ENCODE measurements at regions not wholly inside any gene's neighbourhood (a gene's known extent, or its start where the extent isn't known, plus 50 kb on each side); places are given as distances from the start of the nearest gene placed in this dataset.

DNA sequence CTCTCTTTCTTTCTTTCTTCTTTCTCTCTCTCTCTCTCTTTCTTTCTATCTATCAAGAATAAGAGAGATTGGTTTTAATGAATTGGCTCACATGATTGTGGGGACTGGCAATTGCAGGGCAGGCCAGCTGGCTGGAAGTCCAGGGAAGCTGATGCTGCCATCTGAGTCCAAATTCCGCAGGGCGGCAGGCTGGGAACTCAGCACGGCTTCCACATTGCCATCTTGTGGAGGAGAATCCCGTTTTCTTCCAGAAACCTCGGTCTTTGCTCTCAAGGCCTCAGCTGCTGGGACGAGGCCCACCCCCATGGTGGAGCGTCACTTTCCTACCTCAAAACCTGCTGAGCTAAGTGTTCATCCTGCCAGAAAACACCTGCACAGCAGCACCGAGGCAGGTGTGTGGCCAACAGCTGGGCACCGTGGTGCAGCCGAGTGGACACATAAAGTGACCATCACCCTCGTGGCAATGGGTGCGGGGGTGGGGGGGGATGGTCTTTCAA lies 58.8 kb upstream of the SLCO4A1 start:
- no peak for DNase-seq

DNA sequence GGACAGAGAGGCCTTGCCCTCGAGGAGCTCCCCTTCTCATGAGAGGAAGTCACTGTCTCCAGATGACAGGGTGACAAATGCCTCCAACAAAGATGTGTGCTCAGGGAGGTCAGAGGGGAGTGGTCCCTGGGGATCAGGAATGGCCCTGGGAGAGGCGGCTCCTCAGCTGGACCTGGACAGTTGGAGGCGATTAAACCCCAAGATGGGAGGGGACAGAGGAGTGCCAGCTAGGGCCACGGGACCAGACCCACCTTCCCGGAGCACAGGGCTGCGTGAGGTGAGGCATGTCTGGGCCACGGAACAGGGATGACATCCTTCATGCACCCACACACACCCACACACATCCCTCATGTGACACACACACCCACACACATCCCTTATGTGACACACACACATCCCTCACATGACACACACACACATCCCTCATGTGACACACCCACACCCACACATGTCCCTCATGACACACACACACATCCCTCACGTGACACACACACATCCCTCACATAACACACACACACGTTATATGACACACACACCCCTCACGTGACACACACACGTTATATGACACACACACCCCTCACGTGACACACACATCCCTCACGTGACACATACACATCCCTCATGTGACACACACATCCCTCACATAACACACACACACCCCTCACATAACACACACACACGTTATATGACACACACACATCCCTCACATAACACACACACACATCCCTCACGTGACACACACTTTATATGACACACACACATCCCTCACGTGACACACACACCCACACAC lies 57.4 kb upstream of the SLCO4A1 start:
- DNase-seq, result no peak

DNA sequence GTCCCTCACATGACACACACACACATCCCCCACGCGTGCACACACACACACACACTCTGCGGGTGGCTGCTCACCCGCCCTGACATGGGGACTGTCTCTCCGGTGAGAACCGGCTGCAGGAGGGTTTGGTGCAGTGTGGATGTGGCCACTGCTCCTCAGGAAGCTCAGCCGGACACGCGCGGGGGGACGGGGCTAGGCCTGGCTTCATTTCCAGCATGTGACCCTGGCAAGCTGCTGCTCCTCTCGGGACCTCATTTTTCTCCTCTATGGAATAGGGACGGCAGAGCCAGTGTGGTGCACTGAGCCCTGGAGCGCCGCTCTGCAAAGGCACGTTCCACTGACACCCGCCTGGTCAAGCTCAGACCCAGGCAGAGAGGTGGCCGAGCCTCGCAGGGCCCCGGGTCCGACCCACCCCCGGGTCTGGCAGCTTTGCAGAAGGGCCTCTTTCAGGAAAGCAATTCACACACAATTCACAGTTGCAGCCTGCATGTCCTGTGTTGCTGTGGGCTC lies 56.8 kb upstream of the SLCO4A1 start:
- DNase-seq, result no peak

DNA sequence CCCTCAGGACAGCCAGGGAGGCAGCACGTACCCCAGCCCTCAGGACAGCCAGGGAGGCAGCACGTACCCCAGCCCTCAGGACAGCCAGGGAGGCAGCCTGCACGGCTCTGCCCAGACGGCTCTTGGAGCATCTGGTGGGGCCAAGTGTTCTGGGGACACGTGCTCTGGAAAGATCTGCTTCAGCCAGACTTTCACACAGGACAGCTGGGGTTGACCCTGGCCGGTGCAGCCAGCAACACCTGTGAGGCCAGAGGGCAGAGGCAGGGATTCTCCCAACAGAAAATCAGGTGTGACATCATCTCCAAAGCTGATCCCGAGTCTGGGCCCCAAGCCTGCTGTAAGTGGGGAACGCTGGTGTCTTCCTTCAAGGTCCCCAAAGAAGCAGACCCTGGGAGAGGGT lies 55.5 kb upstream of the SLCO4A1 start:
- no peak for DNase-seq

DNA sequence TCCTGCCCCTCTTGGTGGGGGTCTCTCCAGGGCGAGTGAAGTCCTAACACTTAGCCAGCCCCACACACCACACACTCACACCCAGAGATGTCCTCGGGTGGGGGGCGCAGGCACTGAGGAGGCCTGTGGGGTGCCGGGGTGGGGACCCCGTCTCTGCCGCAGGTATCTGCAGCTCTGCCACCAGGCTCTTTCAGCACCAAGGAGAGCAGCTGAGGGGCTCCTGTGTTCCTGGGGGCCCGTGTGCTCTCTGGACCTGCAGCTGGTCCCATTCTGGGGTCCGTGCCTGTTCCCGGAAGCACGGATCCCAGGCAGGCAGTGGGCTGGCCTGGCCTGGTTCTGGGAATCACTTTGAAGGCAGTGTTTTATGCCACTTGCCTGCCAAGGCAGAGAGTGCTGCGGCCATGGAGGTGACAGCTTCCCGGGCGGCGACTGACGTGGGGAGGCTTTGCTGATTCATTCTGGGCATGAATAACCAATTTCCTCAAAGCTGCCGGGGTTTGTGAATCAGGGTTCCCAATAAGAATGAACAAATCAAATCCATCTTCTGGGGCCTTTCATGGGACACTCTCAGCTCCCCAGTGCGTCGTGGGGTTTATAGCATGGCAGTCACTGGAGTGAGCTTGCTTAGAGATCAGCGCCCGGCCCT lies 54.4 kb upstream of the SLCO4A1 start:
- no peak for DNase-seq

DNA sequence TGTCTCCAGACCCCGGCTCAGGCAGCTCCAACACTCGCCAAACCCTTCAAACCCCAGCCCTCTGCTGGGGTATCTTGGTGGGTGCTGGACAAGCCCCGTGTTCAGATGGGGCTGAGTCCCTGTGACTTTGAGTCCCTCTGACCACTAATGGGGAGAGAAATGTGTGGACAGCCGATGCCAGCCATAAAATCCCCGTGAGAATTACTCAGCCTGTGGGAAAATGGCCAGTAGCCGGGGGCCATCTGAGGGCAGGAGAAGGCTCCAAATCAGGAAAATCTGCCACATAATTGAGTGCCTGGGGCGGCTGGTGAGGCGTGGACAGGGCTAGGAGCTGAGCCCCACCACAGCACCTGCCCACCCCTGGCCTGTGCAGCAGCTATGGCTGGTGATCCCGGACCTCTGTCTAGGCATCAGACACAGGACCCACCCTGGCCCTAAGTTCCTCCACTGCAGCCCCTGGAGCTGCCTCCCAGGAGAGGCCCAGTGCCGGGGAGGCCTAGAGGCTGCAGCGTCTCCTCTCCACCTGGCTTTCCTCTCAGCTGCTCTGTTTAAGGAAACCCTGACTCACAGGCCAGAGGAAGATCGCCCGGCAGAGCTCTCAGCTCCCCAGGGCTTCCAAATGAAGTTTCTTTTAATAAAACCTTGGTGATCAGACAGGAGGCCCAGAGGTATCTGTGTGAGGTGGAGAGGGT lies 53.7 kb upstream of the SLCO4A1 start:
- no peak for DNase-seq

DNA sequence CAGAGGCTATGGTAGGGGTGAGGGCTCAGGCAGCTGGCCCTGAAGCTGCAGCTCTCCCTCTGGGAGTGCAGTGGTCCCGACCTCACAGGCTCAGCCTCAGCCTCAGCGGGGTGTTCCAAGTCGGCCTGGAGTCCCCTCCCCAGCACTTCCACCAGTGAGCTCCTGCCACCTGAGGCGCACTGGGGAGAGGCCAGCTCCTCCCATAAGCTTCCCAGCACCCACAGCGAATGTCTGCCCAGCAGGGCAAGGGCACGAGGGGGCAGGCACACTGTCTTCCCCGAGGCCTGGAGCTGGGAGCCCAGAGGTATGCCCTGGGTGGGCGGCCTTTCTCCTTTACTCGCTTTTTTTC lies 53.2 kb upstream of the SLCO4A1 start:
- no peak for DNase-seq

DNA sequence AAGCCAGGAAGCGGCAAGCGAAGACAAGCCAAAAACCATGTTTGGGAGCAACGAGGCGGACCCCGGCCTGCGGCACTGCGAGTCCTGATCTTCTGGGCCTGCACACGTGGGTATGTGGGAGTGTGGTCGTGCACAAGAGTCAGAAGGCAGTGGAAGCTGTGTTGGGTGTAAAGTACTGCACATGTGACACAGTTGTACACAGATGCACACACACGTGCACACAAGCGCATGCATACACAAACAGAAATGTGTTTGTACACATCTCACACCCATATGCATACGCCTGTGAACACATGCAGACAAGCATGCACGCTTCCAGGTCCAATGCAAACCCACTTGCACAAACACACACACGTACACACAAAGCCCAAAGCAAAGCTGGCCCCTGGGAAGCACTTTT lies 52.6 kb upstream of the SLCO4A1 start:
- DNase-seq, result no peak

DNA sequence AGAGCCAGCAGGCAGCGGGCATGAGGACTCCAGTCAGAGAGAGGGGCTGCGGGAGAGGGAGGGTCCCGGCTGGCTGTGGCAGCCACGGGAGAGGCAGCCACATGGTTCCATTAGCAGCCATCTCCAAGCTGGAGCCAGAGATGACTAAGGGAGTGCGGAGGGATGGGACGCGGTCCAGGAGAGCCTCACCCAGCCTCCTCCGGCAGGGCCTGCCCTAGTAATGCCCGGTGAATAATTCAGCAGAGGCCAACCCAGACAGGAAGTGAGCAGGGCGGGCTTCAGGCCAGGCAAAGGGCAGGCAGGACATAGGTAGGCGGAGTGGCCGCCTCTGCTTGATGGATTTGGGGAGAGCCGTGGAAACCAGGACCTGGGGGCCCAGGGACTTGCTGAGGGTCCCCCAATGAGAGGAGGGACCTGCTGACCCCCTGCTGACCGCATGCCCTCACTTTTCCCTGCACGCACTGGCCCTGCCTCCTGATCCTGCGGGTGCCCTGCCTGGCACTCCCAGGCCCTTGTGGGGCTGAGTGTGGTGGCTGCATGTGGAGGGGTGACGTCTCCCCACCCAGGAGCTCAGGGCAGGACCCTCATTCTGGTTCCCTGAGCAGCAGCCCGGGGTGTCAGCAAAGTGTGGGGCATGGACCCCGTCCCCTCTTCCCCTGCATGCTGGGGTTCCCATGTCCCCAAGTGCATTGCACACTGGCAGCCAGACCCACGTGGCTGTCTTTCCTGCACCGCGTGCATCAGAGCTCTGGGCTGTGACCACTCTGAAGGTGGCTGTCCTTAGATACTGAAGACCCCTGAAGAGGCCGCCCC lies 51.8 kb upstream of the SLCO4A1 start:
- DNase-seq, result peak; percentile 15

DNA sequence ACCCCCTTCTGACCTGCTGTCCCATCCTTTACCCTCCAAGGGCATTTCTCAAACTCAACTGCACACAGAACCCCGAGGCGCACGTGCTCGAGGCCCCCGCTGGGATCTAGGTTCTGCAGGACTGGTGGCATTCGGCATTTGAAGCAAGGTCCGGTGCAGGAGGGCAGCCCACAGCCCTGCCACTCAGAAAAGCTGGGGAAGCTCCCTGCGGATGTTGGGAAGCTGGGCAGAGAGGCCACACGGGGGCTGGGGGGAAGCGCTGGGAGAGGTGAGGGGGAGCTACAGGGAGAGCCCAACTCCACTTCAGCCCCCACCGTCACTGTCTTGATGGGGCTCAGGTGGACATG lies 51.2 kb upstream of the SLCO4A1 start:
- no peak for DNase-seq

DNA sequence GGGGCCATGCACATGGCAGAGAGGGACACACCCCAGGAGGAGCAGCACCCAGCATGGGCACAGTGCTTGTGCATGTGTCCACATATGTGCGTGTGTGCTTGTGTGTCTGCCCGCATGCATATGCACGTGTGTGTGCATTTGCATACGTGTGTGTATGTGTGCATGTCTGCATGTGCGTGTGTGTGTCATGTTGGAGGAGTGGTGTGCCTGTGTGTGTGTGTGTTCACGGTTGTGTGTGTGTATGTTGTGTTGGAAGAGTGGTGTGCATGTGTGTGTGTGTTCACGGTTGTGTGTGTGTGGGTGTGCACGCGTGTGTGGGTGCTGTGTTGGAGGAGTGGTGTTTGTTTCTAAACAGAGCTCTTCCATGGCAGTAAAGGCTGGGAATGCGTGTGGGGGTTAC lies 50.7 kb upstream of the SLCO4A1 start:
- no peak for DNase-seq

Measured in T1000 (cell line).